ENCODE measurements at regions not wholly inside any gene's neighbourhood (a gene's known extent, or its start where the extent isn't known, plus 50 kb on each side); places are given as distances from the start of the nearest gene placed in this dataset.
"Not testable (repeated sequence)": the region's sequence is repeated elsewhere in the genome, so short reads cannot be mapped to it uniquely, and the experiment has no call there.

DNA sequence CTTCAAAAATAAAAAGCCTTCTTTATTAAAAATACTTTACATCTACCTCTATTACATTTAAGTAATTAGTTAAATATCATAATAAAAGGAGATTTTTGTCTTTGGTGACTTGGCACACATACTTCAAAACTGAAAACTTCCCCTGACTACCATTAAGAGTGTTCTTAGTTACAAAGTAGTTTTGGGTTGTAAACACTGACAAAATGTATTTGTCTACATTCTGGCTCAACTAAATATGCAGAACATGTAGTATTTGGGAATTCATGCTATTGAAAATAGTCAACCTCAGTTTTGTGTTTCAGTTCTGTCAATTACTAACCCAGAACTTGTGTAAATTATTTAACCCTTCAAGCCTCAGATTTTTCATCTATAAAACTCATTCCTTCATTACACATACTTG is 311.5 kb downstream of the RAD51AP2 start:
- TF ChIP-seq, protein P1, sequence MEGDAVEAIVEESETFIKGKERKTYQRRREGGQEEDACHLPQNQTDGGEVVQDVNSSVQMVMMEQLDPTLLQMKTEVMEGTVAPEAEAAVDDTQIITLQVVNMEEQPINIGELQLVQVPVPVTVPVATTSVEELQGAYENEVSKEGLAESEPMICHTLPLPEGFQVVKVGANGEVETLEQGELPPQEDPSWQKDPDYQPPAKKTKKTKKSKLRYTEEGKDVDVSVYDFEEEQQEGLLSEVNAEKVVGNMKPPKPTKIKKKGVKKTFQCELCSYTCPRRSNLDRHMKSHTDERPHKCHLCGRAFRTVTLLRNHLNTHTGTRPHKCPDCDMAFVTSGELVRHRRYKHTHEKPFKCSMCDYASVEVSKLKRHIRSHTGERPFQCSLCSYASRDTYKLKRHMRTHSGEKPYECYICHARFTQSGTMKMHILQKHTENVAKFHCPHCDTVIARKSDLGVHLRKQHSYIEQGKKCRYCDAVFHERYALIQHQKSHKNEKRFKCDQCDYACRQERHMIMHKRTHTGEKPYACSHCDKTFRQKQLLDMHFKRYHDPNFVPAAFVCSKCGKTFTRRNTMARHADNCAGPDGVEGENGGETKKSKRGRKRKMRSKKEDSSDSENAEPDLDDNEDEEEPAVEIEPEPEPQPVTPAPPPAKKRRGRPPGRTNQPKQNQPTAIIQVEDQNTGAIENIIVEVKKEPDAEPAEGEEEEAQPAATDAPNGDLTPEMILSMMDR (IDR thresholded peaks at IDR 0.05; ENCODE audit: extremely low read depth, missing control alignments), result no peak
- no peak for DNase-seq (ENCODE audit: low spot score)

DNA sequence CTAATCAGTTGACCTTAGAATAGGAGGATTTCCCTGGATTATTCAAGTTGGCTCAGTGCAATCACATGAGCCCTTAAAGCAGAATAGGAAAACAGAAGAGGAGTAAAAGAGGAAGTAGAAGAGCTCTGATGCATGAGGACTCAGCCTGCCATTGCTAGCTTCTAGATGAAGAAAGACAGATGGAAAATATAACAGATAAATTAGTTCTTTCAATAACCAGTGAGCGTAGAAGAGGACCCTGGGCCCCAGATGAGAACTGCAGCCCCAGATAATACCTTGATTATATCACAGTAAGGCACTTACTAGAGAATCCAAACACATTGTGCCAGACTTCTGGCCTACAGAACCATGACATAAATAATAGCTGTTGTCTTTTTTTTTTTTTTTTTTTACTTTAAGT is 314.0 kb downstream of the RAD51AP2 start:
- DNase-seq (ENCODE audit: low spot score), result not testable (repeated sequence)

DNA sequence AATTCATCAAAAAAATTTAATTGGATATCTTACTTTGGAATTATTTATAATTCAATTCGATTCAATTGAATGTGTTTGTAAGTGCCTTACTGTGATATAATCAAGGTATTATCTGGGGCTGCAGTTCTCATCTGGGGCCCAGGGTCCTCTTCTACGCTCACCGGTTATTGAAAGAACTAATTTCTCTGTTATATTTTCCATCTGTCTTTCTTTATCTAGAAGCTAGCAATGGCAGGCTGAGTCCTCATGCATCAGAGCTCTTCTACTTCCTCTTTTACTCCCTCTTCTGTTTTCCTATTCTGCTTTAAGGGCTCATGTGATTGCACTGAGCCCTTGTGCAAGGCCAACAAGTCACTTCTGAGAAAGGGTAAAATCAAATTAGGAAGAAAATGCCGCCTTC is 315.6 kb downstream of the RAD51AP2 start:
- not testable (repeated sequence) for DNase-seq (ENCODE audit: low spot score)

DNA sequence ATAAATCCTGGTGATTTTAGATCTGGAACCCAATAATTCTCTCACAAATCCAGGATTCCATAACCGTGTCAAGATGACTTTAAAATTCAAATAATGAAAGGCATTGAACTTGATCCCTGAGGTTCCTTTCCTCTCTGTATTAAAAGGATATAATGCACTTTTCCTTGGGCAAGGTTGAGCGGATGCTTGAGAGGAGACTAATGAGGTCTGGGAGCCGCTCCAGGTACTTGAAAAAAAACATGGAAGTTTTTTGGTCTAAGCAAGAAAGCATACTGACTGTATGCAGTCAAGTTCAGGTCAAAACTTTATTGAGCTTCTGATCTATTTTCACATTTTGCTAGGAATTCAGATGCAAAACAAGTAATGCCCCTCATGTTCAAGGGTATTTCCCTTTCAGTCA is 318.5 kb downstream of the RAD51AP2 start:
- no peak for DNase-seq (ENCODE audit: low spot score)
- TF ChIP-seq, protein P1 (IDR thresholded peaks at IDR 0.05; ENCODE audit: extremely low read depth, missing control alignments), result no peak

DNA sequence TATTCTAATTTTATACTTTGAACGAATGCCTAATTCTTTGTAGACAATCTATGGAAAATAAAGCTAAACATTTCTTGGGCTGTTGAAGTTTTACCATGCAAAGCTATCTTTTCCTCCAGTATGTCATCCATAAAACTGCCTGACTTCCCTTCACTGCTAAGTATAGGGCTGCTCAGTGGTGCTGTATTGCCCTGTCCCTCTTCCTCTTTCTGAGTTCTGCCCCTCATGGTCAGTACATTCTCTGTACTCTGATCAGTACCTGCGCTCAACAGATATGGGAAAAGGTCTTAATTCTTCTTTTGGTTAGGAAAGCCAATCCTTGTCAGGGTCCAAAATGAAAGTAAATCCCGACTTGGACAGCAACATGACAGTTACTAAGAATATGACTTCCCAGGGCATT is 321.9 kb downstream of the RAD51AP2 start:
- TF ChIP-seq, protein P1 (IDR thresholded peaks at IDR 0.05; ENCODE audit: extremely low read depth, missing control alignments), result no peak
- DNase-seq (ENCODE audit: low spot score), result no peak

DNA sequence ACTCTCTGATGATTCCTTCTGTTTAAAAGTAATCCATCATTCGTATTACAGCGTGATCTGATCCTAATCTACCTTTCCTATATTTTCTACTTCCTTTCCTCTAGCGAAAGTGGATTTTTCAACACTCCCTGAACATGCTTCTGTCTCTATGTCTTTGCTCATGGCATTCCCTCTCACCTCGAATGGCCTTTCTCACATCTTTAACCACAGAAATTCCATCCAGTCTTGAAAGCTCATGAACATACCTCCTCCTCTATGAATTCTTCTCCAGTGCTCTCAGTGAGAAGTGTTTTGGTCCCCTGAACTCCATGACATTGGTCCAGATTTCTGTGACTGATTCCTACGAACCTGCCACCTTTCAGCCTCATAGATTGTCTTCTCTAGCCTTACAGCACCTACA is 323.2 kb downstream of the RAD51AP2 start:
- TF ChIP-seq, protein P1 (IDR thresholded peaks at IDR 0.05; ENCODE audit: extremely low read depth, missing control alignments), result no peak
- no peak for DNase-seq (ENCODE audit: low spot score)

DNA sequence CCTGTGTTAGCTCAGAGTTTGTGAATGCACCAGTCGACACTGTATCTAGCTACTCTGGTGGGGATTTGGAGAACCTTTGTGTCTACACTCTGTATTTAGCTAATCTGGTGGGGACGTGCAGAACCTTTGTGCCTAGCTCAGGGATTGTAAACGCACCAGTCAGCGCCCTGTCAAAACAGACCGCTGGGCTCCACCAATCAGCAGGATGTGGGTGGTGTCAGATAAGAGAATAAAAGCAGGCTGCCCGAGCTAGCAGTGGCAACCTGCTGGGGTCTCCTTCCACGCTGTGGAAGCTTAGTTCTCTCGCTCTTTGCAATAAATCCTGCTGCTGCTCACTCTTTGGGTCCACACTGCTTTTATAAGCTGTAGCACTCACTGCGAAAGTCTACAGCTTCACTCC is 324.2 kb downstream of the RAD51AP2 start:
- DNase-seq (ENCODE audit: low spot score), result no peak

DNA sequence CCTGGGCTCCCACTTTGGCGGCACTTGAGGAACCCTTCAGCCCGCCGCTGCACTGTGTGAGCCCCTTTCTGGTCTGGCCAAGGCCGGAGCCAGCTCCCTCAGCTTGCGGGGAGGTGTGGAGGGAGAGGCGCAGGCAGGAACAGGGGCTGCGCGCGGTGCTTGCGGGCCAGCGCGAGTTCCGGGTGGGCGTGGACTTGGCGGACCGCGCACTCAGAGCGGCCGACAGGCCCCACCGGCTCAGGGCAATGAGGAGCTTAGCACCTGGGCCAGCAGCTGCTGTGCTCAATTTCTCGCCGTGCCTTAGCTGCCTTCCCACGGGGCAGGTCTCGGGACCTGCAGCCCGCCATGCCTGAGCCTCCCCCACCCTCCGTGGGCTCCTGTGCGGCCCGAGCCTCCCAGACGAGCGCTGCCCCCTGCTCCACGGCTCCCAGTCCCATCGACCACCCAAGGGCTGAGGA is 324.8 kb downstream of the RAD51AP2 start:
- DNase-seq (ENCODE audit: low spot score), result not testable (repeated sequence)

More for the DNA sequence above, 324.2 kb downstream of the RAD51AP2 start:
- TF ChIP-seq, protein P1 (IDR thresholded peaks at IDR 0.05; ENCODE audit: extremely low read depth, missing control alignments), result no peak

DNA sequence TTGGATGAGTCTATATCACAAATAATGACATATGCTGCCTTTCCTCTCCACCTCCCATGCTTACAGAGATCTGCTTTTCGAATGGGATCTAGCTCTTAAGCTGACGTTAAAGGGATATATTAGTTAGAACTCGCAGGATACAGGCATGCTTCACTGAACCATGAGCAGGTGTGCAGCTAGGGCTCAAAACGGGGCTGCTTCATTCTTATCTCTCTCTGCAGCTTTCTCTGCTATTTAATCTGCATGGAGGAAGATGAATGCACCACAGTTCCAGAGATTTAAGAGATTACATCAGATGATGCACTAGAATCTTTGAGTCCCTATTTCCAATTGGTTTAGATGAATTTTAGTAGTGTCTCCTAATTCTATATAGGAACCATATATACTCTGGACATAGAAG is 327.0 kb downstream of the RAD51AP2 start:
- TF ChIP-seq, protein P1 (IDR thresholded peaks at IDR 0.05; ENCODE audit: extremely low read depth, missing control alignments), result no peak

More for the DNA sequence above, 327.0 kb downstream of the RAD51AP2 start:
- DNase-seq (ENCODE audit: low spot score), result no peak

Data from GM20000 (cell line).